Muscle of leg (tissue), 3 donors: ENCODE measurements at regions not wholly inside any gene's neighbourhood (a gene's known extent, or its start where the extent isn't known, plus 50 kb on each side); places are given as distances from the start of the nearest gene placed in this dataset.

Experiments
- DNase-seq: peaks from one replicate; pipeline ENCODE4 v3.0.0; 2013
- H3K27ac ChIP-seq: one replicate; pipeline ENCODE4 v1.5.1; 2013; ENCODE audit warnings: mild to moderate bottlenecking, low read length, control low read depth
- H3K27me3 ChIP-seq: one replicate; pipeline ENCODE4 v1.6.1; 2013; ENCODE audit warnings: low read length; ENCODE audit not compliant: control insufficient read depth, insufficient read depth
- H3K36me3 ChIP-seq: one replicate; pipeline ENCODE4 v1.6.1; 2013; ENCODE audit warnings: low read length; ENCODE audit not compliant: control insufficient read depth, insufficient read depth
- H3K4me1 ChIP-seq: one replicate; pipeline ENCODE4 v1.6.1; 2013; ENCODE audit warnings: low read length; ENCODE audit not compliant: control insufficient read depth, insufficient read depth
- H3K4me3 ChIP-seq: one replicate; pipeline ENCODE4 v1.5.1; 2013; ENCODE audit warnings: low read length, control low read depth
- H3K9me3 ChIP-seq: replicated peaks from 2 replicates; pipeline ENCODE4 v1.6.1; 2013; ENCODE audit warnings: low read depth, low read length; ENCODE audit not compliant: control insufficient read depth
- WGBS: methylation state at CpG from one replicate; pipeline ENCODE4 v1.1.5; 2013; ENCODE audit warnings: missing lambda C conversion rate; ENCODE audit not compliant: insufficient coverage; 5-methylcytosine and 5-hydroxymethylcytosine counted together

DNA sequence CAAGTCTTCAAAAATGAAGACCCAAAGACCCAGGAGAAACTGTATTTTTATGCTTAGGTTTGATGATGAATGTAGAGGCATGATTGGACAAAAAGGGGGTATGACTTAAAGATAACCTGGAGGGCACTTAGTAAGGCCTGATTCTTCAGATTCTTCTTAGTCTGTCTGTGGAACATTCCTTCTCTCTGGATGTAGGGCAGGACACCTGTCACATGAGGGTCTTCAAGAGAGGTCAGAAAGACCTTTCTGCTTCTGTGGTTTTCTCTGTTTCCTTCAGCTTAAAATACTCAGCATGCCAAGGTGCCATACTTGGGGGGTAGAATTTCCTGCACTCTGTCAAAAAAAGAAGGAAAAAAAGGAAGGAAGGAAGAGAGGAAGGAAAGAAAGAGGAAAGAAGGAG lies 78.1 kb downstream of the BLID start:
- DNase-seq: no peak
- no peaks in the 10 kb centered on the region for H3K27me3 ChIP-seq
- no peak overlapping the region for H3K4me3 ChIP-seq
- H3K4me1 ChIP-seq: peaks cover 5% of the 10 kb centered on the region
- H3K27ac ChIP-seq: no peak overlapping the region
- H3K9me3 ChIP-seq: no peaks in the 10 kb centered on the region
- no peaks in the 10 kb centered on the region for H3K36me3 ChIP-seq

DNA sequence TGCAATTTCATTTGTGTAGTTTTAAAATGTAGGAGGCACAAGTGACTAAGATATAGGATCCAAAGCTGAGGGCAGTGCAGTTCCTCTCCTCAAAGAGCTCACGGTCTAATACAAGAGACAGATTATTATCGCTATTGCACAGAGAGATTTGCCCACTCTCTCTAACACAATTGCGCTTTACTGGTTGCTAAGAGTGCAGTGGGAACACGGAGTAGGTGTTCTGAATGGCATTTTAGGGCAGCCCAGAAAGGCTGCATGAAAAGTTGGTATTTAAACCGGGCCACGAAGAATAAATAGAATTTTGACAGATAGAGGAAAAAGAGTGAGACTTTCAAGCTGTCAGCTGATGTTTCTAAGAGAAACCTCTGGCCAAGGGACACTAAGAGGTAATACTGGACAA lies 79.5 kb downstream of the BLID start:
- H3K4me1 ChIP-seq: peaks cover 9% of the 10 kb centered on the region
- H3K27me3 ChIP-seq: no peaks in the 10 kb centered on the region
- DNase-seq: no peak
- no peak overlapping the region for H3K4me3 ChIP-seq
- H3K27ac ChIP-seq: no peak overlapping the region
- H3K36me3 ChIP-seq: no peaks in the 10 kb centered on the region
- WGBS: 97% methylated on average over 4 of the region's 6 CpGs
- no peaks in the 10 kb centered on the region for H3K9me3 ChIP-seq

DNA sequence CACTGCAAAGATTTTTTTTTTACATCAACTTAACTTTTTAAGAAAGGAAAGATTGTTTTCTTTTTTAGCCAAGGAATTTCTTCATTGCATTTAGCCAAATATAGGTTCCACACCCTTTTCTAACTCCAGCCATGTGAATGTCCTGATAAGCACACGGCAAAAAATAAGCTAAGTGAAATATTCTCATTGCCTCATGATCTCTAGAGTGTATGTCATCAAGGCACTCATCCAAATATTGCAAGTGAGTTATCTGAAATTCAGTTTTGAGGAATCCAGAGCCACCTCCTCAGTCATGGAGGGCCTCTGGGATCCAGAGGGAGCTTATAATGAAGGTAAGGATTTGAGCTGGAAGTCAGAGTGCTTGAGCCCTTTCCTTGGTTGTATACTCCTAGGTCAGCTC lies 80.0 kb downstream of the BLID start:
- Histone ChIP-seq H3K4me1 (peaks cover 9% of the 10 kb centered on the region), H3K36me3 (no peaks in the 10 kb centered on the region), H3K27ac (no peak overlapping the region), H3K4me3 (no peak overlapping the region), H3K9me3 (no peaks in the 10 kb centered on the region), H3K27me3 (no peaks in the 10 kb centered on the region)
- WGBS: no CpG with 5 or more reads among the region's 1 CpG
- peak; percentile 79 for DNase-seq

GRCh38 chr11:122033631-122034030 lies 82.4 kb downstream of the BLID start:
- no peaks in the 10 kb centered on the region for H3K27me3 ChIP-seq
- H3K4me1 ChIP-seq: peaks cover 12% of the 10 kb centered on the region
- 88% methylated on average over 1 of the region's 2 CpGs for WGBS
- H3K9me3 ChIP-seq: no peaks in the 10 kb centered on the region
- no peak for DNase-seq
- H3K27ac ChIP-seq: no peak overlapping the region
- H3K4me3 ChIP-seq: no peak overlapping the region
- no peaks in the 10 kb centered on the region for H3K36me3 ChIP-seq

- Histone ChIP-seq H3K9me3 (no peaks in the 10 kb centered on the region), H3K4me3 (no peak overlapping the region), H3K27me3 (no peaks in the 10 kb centered on the region), H3K27ac (no peak overlapping the region), H3K36me3 (no peaks in the 10 kb centered on the region), H3K4me1 (peaks cover 16% of the 10 kb centered on the region)
- no peak for DNase-seq
- WGBS: 79% methylated on average over 2 of the region's 2 CpGs
Measured at GRCh38 chr11:122033193-122033592, 82.8 kb downstream of the BLID start.

DNA sequence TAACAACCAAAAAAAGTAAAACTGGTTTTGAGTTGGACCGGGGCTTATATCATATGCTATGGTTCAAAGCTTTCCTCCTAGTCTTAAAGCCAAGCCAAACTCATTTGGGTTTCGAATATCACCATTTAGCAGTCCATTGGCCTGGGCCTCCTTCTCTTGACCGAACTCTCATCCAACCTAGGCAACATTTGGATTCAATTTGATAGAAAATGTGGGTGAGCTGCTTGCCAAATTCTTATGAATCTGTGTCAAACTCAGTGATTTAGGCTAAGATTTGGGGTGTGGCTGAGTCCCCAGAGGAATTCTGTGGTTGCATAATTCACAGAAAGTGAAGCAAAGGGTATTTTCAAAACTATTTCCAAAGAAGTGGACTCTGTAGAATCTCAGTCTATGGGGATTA lies 83.7 kb downstream of the BLID start:
- no CpG with 5 or more reads among the region's 3 CpGs for WGBS
- Histone ChIP-seq H3K27me3 (no peaks in the 10 kb centered on the region), H3K27ac (no peak overlapping the region), H3K36me3 (no peaks in the 10 kb centered on the region), H3K4me1 (peaks cover 16% of the 10 kb centered on the region), H3K4me3 (no peak overlapping the region), H3K9me3 (no peaks in the 10 kb centered on the region)
- DNase-seq: no peak

DNA sequence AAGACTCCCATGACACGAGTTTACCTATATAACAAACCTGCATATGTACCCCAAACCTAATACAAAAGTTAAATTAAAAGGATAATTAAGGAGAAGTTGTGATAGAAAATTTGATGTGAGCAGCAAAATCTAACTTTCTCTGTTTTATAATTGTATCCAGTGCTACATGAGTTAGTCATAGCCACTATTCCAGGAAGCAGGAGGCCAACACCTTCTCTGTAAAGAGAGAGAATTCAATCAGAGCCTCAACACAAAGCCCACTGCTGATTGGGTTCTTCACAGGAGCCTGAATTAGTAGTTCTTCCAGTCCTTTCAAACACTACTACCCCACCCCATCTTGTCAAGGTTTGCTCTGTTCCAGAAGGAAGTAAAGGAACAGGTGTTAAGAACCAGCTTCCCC lies 84.2 kb downstream of the BLID start:
- WGBS: no CpG with 5 or more reads among the region's 1 CpG
- Histone ChIP-seq H3K4me1 (peaks cover 16% of the 10 kb centered on the region), H3K36me3 (no peaks in the 10 kb centered on the region), H3K4me3 (no peak overlapping the region), H3K27me3 (no peaks in the 10 kb centered on the region), H3K9me3 (no peaks in the 10 kb centered on the region), H3K27ac (no peak overlapping the region)
- DNase-seq: no peak

GRCh38 chr11:122030286-122030685 lies 85.7 kb downstream of the BLID start:
- H3K36me3 ChIP-seq: no peaks in the 10 kb centered on the region
- peaks cover 14% of the 10 kb centered on the region for H3K4me1 ChIP-seq
- no peak overlapping the region for H3K4me3 ChIP-seq
- DNase-seq: peak; percentile 65
- H3K27ac ChIP-seq: no peak overlapping the region
- WGBS: no CpG with 5 or more reads among the region's 3 CpGs
- no peaks in the 10 kb centered on the region for H3K27me3 ChIP-seq
- H3K9me3 ChIP-seq: no peaks in the 10 kb centered on the region

DNA sequence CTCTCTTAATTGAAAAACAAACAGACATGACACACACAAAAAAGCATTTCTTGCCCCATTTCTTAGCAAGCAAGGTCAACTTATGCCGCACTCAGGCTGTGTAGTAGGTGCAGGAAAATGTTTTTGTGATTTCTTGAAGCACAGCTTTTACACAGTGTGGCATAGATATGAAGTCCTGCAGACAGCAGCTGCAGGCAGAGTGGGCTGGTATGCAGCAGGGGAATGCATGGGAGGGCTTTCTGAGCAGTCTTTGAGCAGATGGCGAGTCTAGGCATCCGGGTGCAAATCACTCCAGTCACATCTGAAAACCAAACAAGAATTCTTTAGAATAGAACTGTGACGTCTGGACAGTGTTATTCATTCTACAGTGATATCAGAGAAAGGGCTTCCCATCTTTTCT lies 87.5 kb downstream of the BLID start:
- no CpG with 5 or more reads among the region's 4 CpGs for WGBS
- Histone ChIP-seq H3K9me3 (no peaks in the 10 kb centered on the region), H3K27me3 (no peaks in the 10 kb centered on the region), H3K4me3 (no peak overlapping the region), H3K4me1 (peaks cover 18% of the 10 kb centered on the region), H3K27ac (no peak overlapping the region), H3K36me3 (no peaks in the 10 kb centered on the region)
- no peak for DNase-seq

DNA sequence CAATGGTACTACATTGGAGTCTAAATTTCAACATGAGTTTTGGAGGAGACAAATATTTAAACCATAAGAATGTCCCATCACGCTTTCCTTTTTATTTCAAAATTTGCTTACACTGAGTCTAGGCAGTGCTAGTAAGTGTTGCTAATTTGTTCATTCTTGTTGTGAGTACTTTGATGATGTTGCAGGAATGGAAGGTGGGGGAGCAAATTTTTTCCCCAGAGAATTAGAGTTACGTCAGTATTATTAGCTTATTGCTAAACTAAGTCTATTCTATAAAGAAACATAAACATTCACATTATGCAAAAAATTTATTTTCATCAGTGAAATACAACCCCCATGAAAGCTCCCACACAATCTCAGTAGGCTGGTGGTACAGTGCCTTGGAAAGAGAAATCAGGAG lies 88.0 kb downstream of the BLID start:
- H3K27me3 ChIP-seq: no peaks in the 10 kb centered on the region
- peaks cover 16% of the 10 kb centered on the region for H3K4me1 ChIP-seq
- H3K36me3 ChIP-seq: no peaks in the 10 kb centered on the region
- H3K9me3 ChIP-seq: no peaks in the 10 kb centered on the region
- H3K4me3 ChIP-seq: no peak overlapping the region
- no peak for DNase-seq
- WGBS: no CpG with 5 or more reads among the region's 2 CpGs
- no peak overlapping the region for H3K27ac ChIP-seq

GRCh38 chr11:122025757-122026156 lies 90.3 kb downstream of the BLID start:
- no peaks in the 10 kb centered on the region for H3K9me3 ChIP-seq
- 88% methylated on average over 5 of the region's 12 CpGs for WGBS
- no peak overlapping the region for H3K4me3 ChIP-seq
- peaks cover 12% of the 10 kb centered on the region for H3K4me1 ChIP-seq
- no peaks in the 10 kb centered on the region for H3K27me3 ChIP-seq
- no peak for DNase-seq
- no peaks in the 10 kb centered on the region for H3K36me3 ChIP-seq
- H3K27ac ChIP-seq: no peak overlapping the region
